ENCODE measurements at regions not wholly inside any gene's neighbourhood (a gene's known extent, or its start where the extent isn't known, plus 50 kb on each side); places are given as distances from the start of the nearest gene placed in this dataset.

DNA sequence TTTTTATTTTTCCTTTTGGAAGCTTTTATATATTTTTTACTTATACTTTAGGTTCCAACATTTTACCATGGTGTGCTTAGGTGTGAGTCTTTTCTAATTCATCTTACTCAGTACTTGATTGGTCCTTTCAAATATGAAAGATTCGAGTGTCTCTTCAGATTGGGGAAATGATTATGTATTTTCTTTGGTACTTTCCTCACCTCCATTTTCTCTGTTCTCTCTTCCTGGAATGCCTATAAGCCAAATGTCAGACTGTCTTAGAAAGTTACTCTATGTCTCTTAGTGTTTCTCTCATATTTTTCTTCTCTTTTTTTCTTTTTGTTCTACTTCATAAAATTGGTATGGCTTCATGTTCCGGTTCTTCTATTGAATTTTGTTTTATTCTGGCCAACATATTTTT lies 119.6 kb upstream of the SV2C start:
- H3K79me2 ChIP-seq (ENCODE audit: insufficient read depth, low read length): no peaks in the 10 kb centered on the region
- H3K4me2 ChIP-seq (ENCODE audit: low read depth, low read length): no peak overlapping the region
- POLR2A ChIA-PET: no interaction called here
- intact Hi-C loops (cut with micrococcal nuclease; ENCODE audit: unreplicated experiment): no loop called here
- FAIRE-seq (no peak), DNase-seq (ENCODE audit: low spot score) (no peak), ATAC-seq (no peak)
- BruUV-seq (replicated peaks): no TSS peak
- no peaks in the 10 kb centered on the region for H3K9me3 ChIP-seq (ENCODE audit: low read length)
- 2% methylated on average over 2 of the region's 2 CpGs for WGBS (ENCODE audit: low lambda C conversion rate)
- H3K4me1 ChIP-seq (ENCODE audit: insufficient read depth, low read length): no peaks in the 10 kb centered on the region
- H3K9ac ChIP-seq (ENCODE audit: insufficient read depth, low read depth, low read length): no peak overlapping the region
- H2AFZ ChIP-seq (ENCODE audit: low read length): no peak overlapping the region
- H3K27me3 ChIP-seq (ENCODE audit: control insufficient read depth in 1 of 2, insufficient read depth in 2 of 2, low read length in 2 of 2): no peaks in the 10 kb centered on the region
- H4K20me1 ChIP-seq (ENCODE audit: insufficient read depth, low read length): no peaks in the 10 kb centered on the region
- H3K27ac ChIP-seq (ENCODE audit: extremely low read length, insufficient read depth, low read length): no peak overlapping the region
- CTCF ChIA-PET (ENCODE audit: low intra/inter-chr PET ratio, low total read pairs): no interaction called here
- no peak overlapping the region for H3K4me3 ChIP-seq (replicated peaks in 1 of 3; ENCODE audit: insufficient read depth in 1 of 3, low read depth in 2 of 3, low read length in 3 of 3)
- H3K36me3 ChIP-seq (replicated peaks in 1 of 2; ENCODE audit: control insufficient read depth in 1 of 2, insufficient read depth in 2 of 2, low read length in 2 of 2): no peaks in the 10 kb centered on the region
- in situ Hi-C loops (cut with HindIII; ENCODE audit: extremely low pct_ligation_motif_present, low pct_unique_long_range_greater_than_20kb): no loop called here
- TF ChIP-seq NPAS2 (CRISPR knock-in tag; IDR thresholded peaks at IDR 0.05; ENCODE audit: borderline replicate concordance) (no peak), ZUFSP (CRISPR knock-in tag; IDR thresholded peaks at IDR 0.05; ENCODE audit: borderline replicate concordance) (no peak), JDP2 (CRISPR knock-in tag; IDR thresholded peaks at IDR 0.05; ENCODE audit: borderline replicate concordance) (no peak), ZNF333 (CRISPR knock-in tag; IDR thresholded peaks at IDR 0.05; ENCODE audit: borderline replicate concordance) (no peak), ZSCAN20 (CRISPR knock-in tag; IDR thresholded peaks at IDR 0.05; ENCODE audit: borderline replicate concordance) (no peak), ZNF883 (CRISPR knock-in tag; IDR thresholded peaks at IDR 0.05; ENCODE audit: not compliant biosample characterization) (no peak), ELF3 (CRISPR knock-in tag; IDR thresholded peaks at IDR 0.05) (no peak), ZKSCAN1 (IDR thresholded peaks at IDR 0.05; ENCODE audit: low read length) (no peak), ZC3H4 (CRISPR knock-in tag; IDR thresholded peaks at IDR 0.05; ENCODE audit: borderline replicate concordance) (no peak), ZNF780A (CRISPR knock-in tag; IDR thresholded peaks at IDR 0.05) (no peak), HOXA3 (CRISPR knock-in tag; IDR thresholded peaks at IDR 0.05) (no peak), KLF9 (CRISPR knock-in tag; IDR thresholded peaks at IDR 0.05; ENCODE audit: low read depth) (no peak), ARHGAP35 (CRISPR knock-in tag; IDR thresholded peaks at IDR 0.05; ENCODE audit: borderline replicate concordance) (no peak), ZNF331 (CRISPR knock-in tag; IDR thresholded peaks at IDR 0.05) (no peak), SMC3 (IDR thresholded peaks at IDR 0.05; ENCODE audit: low read length) (no peak), CHD2 (IDR thresholded peaks at IDR 0.05; ENCODE audit: low read depth, low read length) (no peak)
- TF ChIP-seq, protein P1, sequence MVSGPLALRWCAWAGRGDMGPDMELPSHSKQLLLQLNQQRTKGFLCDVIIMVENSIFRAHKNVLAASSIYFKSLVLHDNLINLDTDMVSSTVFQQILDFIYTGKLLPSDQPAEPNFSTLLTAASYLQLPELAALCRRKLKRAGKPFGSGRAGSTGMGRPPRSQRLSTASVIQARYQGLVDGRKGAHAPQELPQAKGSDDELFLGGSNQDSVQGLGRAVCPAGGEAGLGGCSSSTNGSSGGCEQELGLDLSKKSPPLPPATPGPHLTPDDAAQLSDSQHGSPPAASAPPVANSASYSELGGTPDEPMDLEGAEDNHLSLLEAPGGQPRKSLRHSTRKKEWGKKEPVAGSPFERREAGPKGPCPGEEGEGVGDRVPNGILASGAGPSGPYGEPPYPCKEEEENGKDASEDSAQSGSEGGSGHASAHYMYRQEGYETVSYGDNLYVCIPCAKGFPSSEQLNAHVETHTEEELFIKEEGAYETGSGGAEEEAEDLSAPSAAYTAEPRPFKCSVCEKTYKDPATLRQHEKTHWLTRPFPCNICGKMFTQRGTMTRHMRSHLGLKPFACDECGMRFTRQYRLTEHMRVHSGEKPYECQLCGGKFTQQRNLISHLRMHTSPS (CRISPR knock-in tag; IDR thresholded peaks at IDR 0.05; ENCODE audit: low read depth): no peak
- TF ChIP-seq, protein P2, sequence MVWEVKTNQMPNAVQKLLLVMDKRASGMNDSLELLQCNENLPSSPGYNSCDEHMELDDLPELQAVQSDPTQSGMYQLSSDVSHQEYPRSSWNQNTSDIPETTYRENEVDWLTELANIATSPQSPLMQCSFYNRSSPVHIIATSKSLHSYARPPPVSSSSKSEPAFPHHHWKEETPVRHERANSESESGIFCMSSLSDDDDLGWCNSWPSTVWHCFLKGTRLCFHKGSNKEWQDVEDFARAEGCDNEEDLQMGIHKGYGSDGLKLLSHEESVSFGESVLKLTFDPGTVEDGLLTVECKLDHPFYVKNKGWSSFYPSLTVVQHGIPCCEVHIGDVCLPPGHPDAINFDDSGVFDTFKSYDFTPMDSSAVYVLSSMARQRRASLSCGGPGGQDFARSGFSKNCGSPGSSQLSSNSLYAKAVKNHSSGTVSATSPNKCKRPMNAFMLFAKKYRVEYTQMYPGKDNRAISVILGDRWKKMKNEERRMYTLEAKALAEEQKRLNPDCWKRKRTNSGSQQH (CRISPR knock-in tag; IDR thresholded peaks at IDR 0.05; ENCODE audit: low read depth): no peak

Data from HepG2 (cell line).